ENCODE measurements at regions not wholly inside any gene's neighbourhood (a gene's known extent, or its start where the extent isn't known, plus 50 kb on each side); places are given as distances from the start of the nearest gene placed in this dataset.

- intact Hi-C loops (cut with micrococcal nuclease): no loop called here
- Histone ChIP-seq H4K20me1 (ENCODE audit: control insufficient read depth, insufficient read depth, low read length, poor library complexity, severe bottlenecking) (no peaks in the 10 kb centered on the region), H3K79me2 (ENCODE audit: control insufficient read depth, insufficient read depth, low read length) (no peaks in the 10 kb centered on the region), H3K27ac (ENCODE audit: low read length in 2 of 2) (no peak overlapping the region), H3K4me1 (ENCODE audit: control insufficient read depth in 2 of 2, insufficient read depth in 2 of 2, low read length in 2 of 2) (no peaks in the 10 kb centered on the region), H3K4me2 (replicated peaks; ENCODE audit: low read depth, low read length, poor library complexity, severe bottlenecking) (no peak overlapping the region), H3K27me3 (replicated peaks in 1 of 4; ENCODE audit: control extremely low read depth in 1 of 4, control insufficient read depth in 3 of 4, insufficient read depth in 4 of 4, low read length in 3 of 4) (no peaks in the 10 kb centered on the region), H3K9me3 (ENCODE audit: control extremely low read depth in 1 of 3, control insufficient read depth in 2 of 3, insufficient read depth in 1 of 3, low read length in 2 of 3) (peaks cover 0 to 2% (median 0%) of the 10 kb centered on the region in 3 donors), H2AFZ (ENCODE audit: insufficient read depth, low read depth, low read length, poor library complexity, severe bottlenecking) (no peak overlapping the region), H3K4me3 (ENCODE audit: control extremely low read depth in 1 of 5, extremely low read depth in 1 of 5, insufficient read depth in 1 of 5, low read depth in 2 of 5, low read length in 4 of 5) (no peak overlapping the region), H3K36me3 (replicated peaks in 1 of 2; ENCODE audit: control extremely low read depth in 1 of 2, control insufficient read depth in 1 of 2, extremely low read depth in 1 of 2, insufficient read depth in 2 of 2, low read length in 1 of 2) (no peaks in the 10 kb centered on the region), H3K9ac (ENCODE audit: low read length) (no peak overlapping the region)
- 67% methylated on average over 2 of the region's 3 CpGs for WGBS (ENCODE audit: insufficient coverage)
- Mint-ChIP-seq H3K27me3 (no peaks in the 10 kb centered on the region), H3K27ac (no peak overlapping the region), H3K9me3 (ENCODE audit: insufficient read depth) (no peaks in the 10 kb centered on the region), H3K4me1 (no peaks in the 10 kb centered on the region), H3K4me3 (no peak overlapping the region)
- TF ChIP-seq EZH2 (IDR thresholded peaks at IDR 0.05; ENCODE audit: borderline replicate concordance, insufficient read depth, low read depth, low read length, poor library complexity, severe bottlenecking) (no peak), CTCF (IDR thresholded peaks at IDR 0.05) (no peak)
- ChIA-PET POLR2A (no interaction called here), CTCF (no interaction called here)
- DNase-seq: no peak
- ATAC-seq (ENCODE audit: low read depth): no peak
Observed at GRCh38 chr12:83473408-83474095, 786.8 kb downstream of the TMTC2 start.

GRCh38 chr12:83472772-83473171, 786.1 kb downstream of the TMTC2 start:
- Histone ChIP-seq H3K27me3 (replicated peaks in 1 of 4; ENCODE audit: control extremely low read depth in 1 of 4, control insufficient read depth in 3 of 4, insufficient read depth in 4 of 4, low read length in 3 of 4) (no peaks in the 10 kb centered on the region), H3K4me3 (ENCODE audit: control extremely low read depth in 1 of 5, extremely low read depth in 1 of 5, insufficient read depth in 1 of 5, low read depth in 2 of 5, low read length in 4 of 5) (no peak overlapping the region), H3K4me1 (ENCODE audit: control insufficient read depth in 2 of 2, insufficient read depth in 2 of 2, low read length in 2 of 2) (no peaks in the 10 kb centered on the region), H3K36me3 (replicated peaks in 1 of 2; ENCODE audit: control extremely low read depth in 1 of 2, control insufficient read depth in 1 of 2, extremely low read depth in 1 of 2, insufficient read depth in 2 of 2, low read length in 1 of 2) (no peaks in the 10 kb centered on the region), H3K4me2 (replicated peaks; ENCODE audit: low read depth, low read length, poor library complexity, severe bottlenecking) (no peak overlapping the region), H3K9ac (ENCODE audit: low read length) (no peak overlapping the region), H4K20me1 (ENCODE audit: control insufficient read depth, insufficient read depth, low read length, poor library complexity, severe bottlenecking) (no peaks in the 10 kb centered on the region), H2AFZ (ENCODE audit: insufficient read depth, low read depth, low read length, poor library complexity, severe bottlenecking) (no peak overlapping the region), H3K9me3 (ENCODE audit: control extremely low read depth in 1 of 3, control insufficient read depth in 2 of 3, insufficient read depth in 1 of 3, low read length in 2 of 3) (peaks cover 0 to 2% (median 0%) of the 10 kb centered on the region in 3 donors), H3K27ac (ENCODE audit: low read length in 2 of 2) (no peak overlapping the region), H3K79me2 (ENCODE audit: control insufficient read depth, insufficient read depth, low read length) (no peaks in the 10 kb centered on the region)
- Mint-ChIP-seq H3K27me3 (no peaks in the 10 kb centered on the region), H3K4me3 (no peak overlapping the region), H3K27ac (no peak overlapping the region), H3K9me3 (ENCODE audit: insufficient read depth) (no peaks in the 10 kb centered on the region), H3K4me1 (no peaks in the 10 kb centered on the region)
- DNase-seq (no peak), ATAC-seq (ENCODE audit: low read depth) (no peak)
- CTCF ChIA-PET: no interaction called here
- TF ChIP-seq EZH2 (IDR thresholded peaks at IDR 0.05; ENCODE audit: borderline replicate concordance, insufficient read depth, low read depth, low read length, poor library complexity, severe bottlenecking) (no peak), CTCF (IDR thresholded peaks at IDR 0.05) (no peak)
- intact Hi-C loops (cut with micrococcal nuclease): no loop called here
- 100% methylated on average over 1 of the region's 3 CpGs for WGBS (ENCODE audit: insufficient coverage)
- POLR2A ChIA-PET: no interaction called here

Data from B cell (primary cell).